ENCODE measurements at regions not wholly inside any gene's neighbourhood (a gene's known extent, or its start where the extent isn't known, plus 50 kb on each side); places are given as distances from the start of the nearest gene placed in this dataset.

DNA sequence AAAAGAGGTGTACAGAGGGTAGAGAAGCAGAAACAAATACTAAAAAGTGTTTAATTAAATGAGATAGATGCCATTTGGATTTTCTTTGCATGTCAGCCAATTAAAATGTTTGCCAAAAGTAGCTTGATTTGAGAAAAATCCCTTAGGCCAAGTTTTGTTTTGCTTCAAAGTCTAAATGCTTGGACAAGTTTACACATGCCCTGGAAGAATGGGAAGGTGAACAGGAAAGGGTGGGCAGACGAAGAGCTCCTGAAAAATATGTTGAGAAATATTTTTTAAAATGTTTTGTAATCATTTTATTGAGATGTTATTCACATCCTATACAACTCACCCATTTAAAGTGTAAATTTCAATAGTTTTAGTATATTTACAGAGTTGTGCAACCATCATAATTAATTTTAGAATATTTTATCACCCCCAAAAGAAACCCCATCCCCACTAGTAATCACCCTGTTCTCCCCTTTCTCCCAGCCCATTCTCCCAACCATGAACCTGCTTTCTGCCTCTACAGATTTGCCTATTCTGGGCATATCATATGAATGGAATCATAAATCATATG is 98.5 kb upstream of the ANK3 start:
- TF ChIP-seq, protein P1, sequence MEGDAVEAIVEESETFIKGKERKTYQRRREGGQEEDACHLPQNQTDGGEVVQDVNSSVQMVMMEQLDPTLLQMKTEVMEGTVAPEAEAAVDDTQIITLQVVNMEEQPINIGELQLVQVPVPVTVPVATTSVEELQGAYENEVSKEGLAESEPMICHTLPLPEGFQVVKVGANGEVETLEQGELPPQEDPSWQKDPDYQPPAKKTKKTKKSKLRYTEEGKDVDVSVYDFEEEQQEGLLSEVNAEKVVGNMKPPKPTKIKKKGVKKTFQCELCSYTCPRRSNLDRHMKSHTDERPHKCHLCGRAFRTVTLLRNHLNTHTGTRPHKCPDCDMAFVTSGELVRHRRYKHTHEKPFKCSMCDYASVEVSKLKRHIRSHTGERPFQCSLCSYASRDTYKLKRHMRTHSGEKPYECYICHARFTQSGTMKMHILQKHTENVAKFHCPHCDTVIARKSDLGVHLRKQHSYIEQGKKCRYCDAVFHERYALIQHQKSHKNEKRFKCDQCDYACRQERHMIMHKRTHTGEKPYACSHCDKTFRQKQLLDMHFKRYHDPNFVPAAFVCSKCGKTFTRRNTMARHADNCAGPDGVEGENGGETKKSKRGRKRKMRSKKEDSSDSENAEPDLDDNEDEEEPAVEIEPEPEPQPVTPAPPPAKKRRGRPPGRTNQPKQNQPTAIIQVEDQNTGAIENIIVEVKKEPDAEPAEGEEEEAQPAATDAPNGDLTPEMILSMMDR (IDR thresholded peaks at IDR 0.05), result no peak
- no peak for TF ChIP-seq POLR2A (IDR thresholded peaks at IDR 0.05)

All from heart left ventricle (tissue), 13 donors.